ENCODE measurements at regions not wholly inside any gene's neighbourhood (a gene's known extent, or its start where the extent isn't known, plus 50 kb on each side); places are given as distances from the start of the nearest gene placed in this dataset.

DNA sequence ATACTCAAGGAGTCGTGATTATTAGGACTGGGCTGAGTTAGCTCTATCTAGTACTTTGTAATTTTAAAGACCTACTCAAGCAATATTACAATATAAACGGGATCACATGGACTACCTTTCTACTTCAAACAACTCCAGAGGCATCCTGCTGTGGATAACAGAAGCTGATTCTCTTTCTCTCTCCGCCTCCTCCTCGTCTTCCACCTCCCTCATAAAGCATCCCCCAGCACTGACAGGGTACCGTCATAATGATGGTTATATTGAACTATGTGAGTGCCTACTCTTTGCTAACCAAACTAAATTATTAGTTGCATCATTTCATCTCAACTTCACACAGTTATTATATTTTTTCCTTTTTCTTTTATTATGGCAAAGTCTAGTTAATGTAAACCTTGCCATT lies 165.4 kb upstream of the FOXF1 start:
- TF ChIP-seq, protein P1, sequence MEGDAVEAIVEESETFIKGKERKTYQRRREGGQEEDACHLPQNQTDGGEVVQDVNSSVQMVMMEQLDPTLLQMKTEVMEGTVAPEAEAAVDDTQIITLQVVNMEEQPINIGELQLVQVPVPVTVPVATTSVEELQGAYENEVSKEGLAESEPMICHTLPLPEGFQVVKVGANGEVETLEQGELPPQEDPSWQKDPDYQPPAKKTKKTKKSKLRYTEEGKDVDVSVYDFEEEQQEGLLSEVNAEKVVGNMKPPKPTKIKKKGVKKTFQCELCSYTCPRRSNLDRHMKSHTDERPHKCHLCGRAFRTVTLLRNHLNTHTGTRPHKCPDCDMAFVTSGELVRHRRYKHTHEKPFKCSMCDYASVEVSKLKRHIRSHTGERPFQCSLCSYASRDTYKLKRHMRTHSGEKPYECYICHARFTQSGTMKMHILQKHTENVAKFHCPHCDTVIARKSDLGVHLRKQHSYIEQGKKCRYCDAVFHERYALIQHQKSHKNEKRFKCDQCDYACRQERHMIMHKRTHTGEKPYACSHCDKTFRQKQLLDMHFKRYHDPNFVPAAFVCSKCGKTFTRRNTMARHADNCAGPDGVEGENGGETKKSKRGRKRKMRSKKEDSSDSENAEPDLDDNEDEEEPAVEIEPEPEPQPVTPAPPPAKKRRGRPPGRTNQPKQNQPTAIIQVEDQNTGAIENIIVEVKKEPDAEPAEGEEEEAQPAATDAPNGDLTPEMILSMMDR (IDR thresholded peaks at IDR 0.05): no peak
- TF ChIP-seq POLR2A (IDR thresholded peaks at IDR 0.05) (no peak), POLR2AphosphoS5 (IDR thresholded peaks at IDR 0.05) (no peak)
